Skeletal muscle tissue (tissue), 3 donors: ENCODE measurements at regions not wholly inside any gene's neighbourhood (a gene's known extent, or its start where the extent isn't known, plus 50 kb on each side); places are given as distances from the start of the nearest gene placed in this dataset.

Source experiments
- H3K27ac ChIP-seq: one replicate; pipeline ENCODE4 v1.7.0; 2013; ENCODE audit warnings: mild to moderate bottlenecking, low read depth, low read length, inconsistent platforms
- H3K27me3 ChIP-seq, 3 donors: one replicate each; pipeline ENCODE4 v1.7.0; 2013; ENCODE audit warnings: low read length in 3 of 3; ENCODE audit not compliant: control insufficient read depth in 3 of 3, insufficient read depth in 3 of 3
- H3K36me3 ChIP-seq, 3 donors: one replicate each; pipeline ENCODE4 v1.7.0; 2013; ENCODE audit warnings: low read length in 3 of 3; ENCODE audit not compliant: control insufficient read depth in 3 of 3, insufficient read depth in 3 of 3
- H3K4me1 ChIP-seq, 3 donors: one replicate each; pipeline ENCODE4 v1.7.0; 2013; ENCODE audit warnings: low read length in 3 of 3, mild to moderate bottlenecking in 3 of 3; ENCODE audit not compliant: control insufficient read depth in 3 of 3, insufficient read depth in 3 of 3
- H3K4me3 ChIP-seq, 3 donors: one replicate each; pipeline ENCODE4 v1.7.0; 2013; ENCODE audit warnings: low read length in 3 of 3
- H3K9ac ChIP-seq, 3 donors: one replicate each; pipeline ENCODE4 v1.7.0; 2013; ENCODE audit warnings: low read length in 3 of 3, mild to moderate bottlenecking in 3 of 3, moderate library complexity in 2 of 3, low read depth in 1 of 3
- H3K9me3 ChIP-seq, 3 donors: one replicate each; pipeline ENCODE4 v1.7.0; 2013; ENCODE audit warnings: low read length in 3 of 3; ENCODE audit not compliant: control insufficient read depth in 3 of 3
- donor health status: Osteomylitis.

GRCh38 chr3:117768581-117768980 is 1059.0 kb downstream of the TUSC7 start:
- Histone ChIP-seq H3K27ac (no peak overlapping the region), H3K27me3 (no peaks in the 10 kb centered on the region), H3K9me3 (no peaks in the 10 kb centered on the region), H3K4me3 (no peak overlapping the region), H3K9ac (no peak overlapping the region), H3K36me3 (no peaks in the 10 kb centered on the region), H3K4me1 (no peaks in the 10 kb centered on the region)

DNA sequence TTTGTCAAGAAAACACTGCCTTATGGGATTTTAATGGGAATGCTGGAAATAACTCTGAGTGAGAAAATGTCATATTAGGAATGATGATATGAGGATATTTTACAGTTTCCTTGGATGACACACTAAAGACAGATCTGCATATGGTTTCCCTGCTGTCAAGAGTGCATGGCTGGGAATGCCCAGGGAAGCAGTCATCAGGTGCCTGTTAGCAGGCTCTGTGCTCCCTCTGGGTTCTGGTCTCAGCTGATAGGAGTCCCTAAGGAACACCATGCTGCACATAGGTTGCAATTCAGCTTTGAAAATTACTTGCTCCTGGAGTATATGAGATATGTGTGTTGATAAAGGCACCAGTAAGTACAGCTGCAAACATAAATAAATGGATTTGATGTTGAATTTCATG is 1064.6 kb downstream of the TUSC7 start:
- Histone ChIP-seq H3K36me3 (no peaks in the 10 kb centered on the region), H3K27me3 (no peaks in the 10 kb centered on the region), H3K9ac (no peak overlapping the region), H3K4me1 (no peaks in the 10 kb centered on the region), H3K27ac (no peak overlapping the region), H3K9me3 (no peaks in the 10 kb centered on the region), H3K4me3 (no peak overlapping the region)

GRCh38 chr3:117786349-117786748 is 1076.8 kb downstream of the TUSC7 start:
- no peak overlapping the region for H3K27ac ChIP-seq
- H3K4me3 ChIP-seq = no peak overlapping the region
- H3K9ac ChIP-seq = no peak overlapping the region
- H3K36me3 ChIP-seq = no peaks in the 10 kb centered on the region
- no peaks in the 10 kb centered on the region for H3K27me3 ChIP-seq
- H3K9me3 ChIP-seq = no peaks in the 10 kb centered on the region
- H3K4me1 ChIP-seq = no peaks in the 10 kb centered on the region

GRCh38 chr3:117788061-117788460 is 1078.5 kb downstream of the TUSC7 start:
- H3K9me3 ChIP-seq = no peaks in the 10 kb centered on the region
- no peak overlapping the region for H3K9ac ChIP-seq
- no peaks in the 10 kb centered on the region for H3K36me3 ChIP-seq
- no peak overlapping the region for H3K27ac ChIP-seq
- no peaks in the 10 kb centered on the region for H3K4me1 ChIP-seq
- H3K4me3 ChIP-seq = no peak overlapping the region
- H3K27me3 ChIP-seq = no peaks in the 10 kb centered on the region

DNA sequence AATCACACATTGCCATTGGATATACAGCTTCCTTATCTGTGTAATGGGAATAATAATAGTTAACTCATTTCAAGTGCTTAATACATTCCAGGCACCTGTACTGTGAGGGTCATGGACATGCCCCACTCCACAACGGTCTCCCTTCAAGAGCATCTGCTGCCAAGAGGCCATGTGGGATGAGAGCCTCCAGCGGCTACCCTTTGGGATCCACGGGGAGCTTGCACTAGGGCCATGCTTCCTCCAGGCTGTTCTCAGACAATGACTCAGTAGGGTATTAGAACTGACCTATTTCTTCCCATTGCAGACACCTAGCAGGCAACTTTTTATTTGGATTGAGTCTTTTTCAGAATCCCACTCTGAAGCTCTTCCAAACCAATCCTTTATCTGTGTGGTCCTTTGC is 1078.9 kb downstream of the TUSC7 start:
- no peak overlapping the region for H3K4me3 ChIP-seq
- H3K36me3 ChIP-seq = no peaks in the 10 kb centered on the region
- no peaks in the 10 kb centered on the region for H3K9me3 ChIP-seq
- no peaks in the 10 kb centered on the region for H3K4me1 ChIP-seq
- no peak overlapping the region for H3K9ac ChIP-seq
- H3K27me3 ChIP-seq = no peaks in the 10 kb centered on the region
- no peak overlapping the region for H3K27ac ChIP-seq

GRCh38 chr3:117790235-117790987 is 1080.8 kb downstream of the TUSC7 start:
- H3K36me3 ChIP-seq = no peaks in the 10 kb centered on the region
- no peaks in the 10 kb centered on the region for H3K9me3 ChIP-seq
- H3K27me3 ChIP-seq = no peaks in the 10 kb centered on the region
- H3K27ac ChIP-seq = no peak overlapping the region
- no peak overlapping the region for H3K4me3 ChIP-seq
- no peak overlapping the region for H3K9ac ChIP-seq
- no peaks in the 10 kb centered on the region for H3K4me1 ChIP-seq

- Histone ChIP-seq H3K9me3 (peaks cover 0 to 2% (median 0%) of the 10 kb centered on the region in 3 donors), H3K9ac (no peak overlapping the region), H3K36me3 (no peaks in the 10 kb centered on the region), H3K4me1 (no peaks in the 10 kb centered on the region), H3K27me3 (no peaks in the 10 kb centered on the region), H3K27ac (no peak overlapping the region), H3K4me3 (no peak overlapping the region)
Observed at GRCh38 chr3:117793622-117794265, 1084.2 kb downstream of the TUSC7 start.

DNA sequence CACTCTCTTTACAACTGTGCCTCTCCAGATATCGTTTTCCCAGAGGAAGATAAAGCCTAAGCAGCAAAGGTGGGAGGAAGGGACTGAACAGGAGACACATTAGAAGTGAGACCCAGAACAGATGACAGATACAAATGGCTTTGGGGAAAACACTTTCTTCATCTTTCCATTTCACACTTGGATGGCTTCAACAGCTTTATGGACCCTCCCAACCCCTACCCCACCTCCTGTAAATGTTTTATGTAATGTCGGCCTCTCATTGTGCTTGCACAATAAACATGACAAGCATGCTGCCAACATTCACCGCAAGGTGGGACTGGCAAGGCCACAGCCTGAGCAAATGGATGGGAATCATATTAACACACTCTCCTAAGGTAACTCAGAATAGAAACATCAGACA is 1088.6 kb downstream of the TUSC7 start:
- Histone ChIP-seq H3K36me3 (no peaks in the 10 kb centered on the region), H3K9me3 (peaks cover 0 to 2% (median 0%) of the 10 kb centered on the region in 3 donors), H3K27ac (no peak overlapping the region), H3K9ac (no peak overlapping the region), H3K4me3 (no peak overlapping the region), H3K27me3 (no peaks in the 10 kb centered on the region), H3K4me1 (no peaks in the 10 kb centered on the region)

- Histone ChIP-seq H3K36me3 (no peaks in the 10 kb centered on the region), H3K4me1 (no peaks in the 10 kb centered on the region), H3K27me3 (no peaks in the 10 kb centered on the region), H3K9ac (no peak overlapping the region), H3K27ac (no peak overlapping the region), H3K4me3 (no peak overlapping the region), H3K9me3 (peaks cover 0 to 2% (median 0%) of the 10 kb centered on the region in 3 donors)
Observed at GRCh38 chr3:117798687-117799386, 1089.3 kb downstream of the TUSC7 start.

GRCh38 chr3:117799387-117799735 is 1089.8 kb downstream of the TUSC7 start:
- Histone ChIP-seq H3K9me3 (peaks cover 0 to 2% (median 0%) of the 10 kb centered on the region in 3 donors), H3K9ac (no peak overlapping the region), H3K27me3 (no peaks in the 10 kb centered on the region), H3K4me1 (no peaks in the 10 kb centered on the region), H3K4me3 (no peak overlapping the region), H3K36me3 (no peaks in the 10 kb centered on the region), H3K27ac (no peak overlapping the region)
